ENCODE measurements at regions not wholly inside any gene's neighbourhood (a gene's known extent, or its start where the extent isn't known, plus 50 kb on each side); places are given as distances from the start of the nearest gene placed in this dataset.
"Not testable (repeated sequence)": the region's sequence is repeated elsewhere in the genome, so short reads cannot be mapped to it uniquely, and the experiment has no call there.

DNA sequence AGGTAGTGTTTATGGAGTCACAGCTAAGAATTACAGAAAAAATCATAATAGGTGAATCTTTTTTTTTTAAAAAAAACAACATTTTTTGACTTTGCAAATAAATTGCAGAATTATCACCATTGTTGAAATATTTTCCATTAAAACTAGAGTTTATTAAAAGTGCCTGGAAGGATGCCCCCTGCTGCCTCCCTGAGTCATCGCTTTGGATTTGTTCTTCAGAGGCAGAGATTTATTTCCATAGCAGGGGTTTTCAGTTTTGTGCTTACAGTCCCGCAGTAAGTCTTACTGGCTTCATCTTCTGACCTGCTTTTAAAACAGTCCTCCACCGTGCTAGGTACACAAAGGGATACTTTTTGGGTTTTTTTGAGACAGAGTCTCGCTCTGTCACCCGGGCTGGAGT is 244.9 kb upstream of the PLGLB2 start:
- not testable (repeated sequence) for H3K4me2 ChIP-seq (ENCODE audit: low read depth, low read length, poor library complexity, severe bottlenecking); H3K4me3 ChIP-seq (ENCODE audit: low read length); H2AFZ ChIP-seq (ENCODE audit: low read length); H3K9ac ChIP-seq (ENCODE audit: low read length); H3K27ac ChIP-seq (ENCODE audit: low read length); H3K9me2 ChIP-seq (replicated peaks; ENCODE audit: insufficient read depth, low read length); H3K27me3 ChIP-seq (ENCODE audit: low read length); H4K20me1 ChIP-seq (ENCODE audit: insufficient read depth, low read depth, low read length); H3K36me3 ChIP-seq (ENCODE audit: insufficient read depth, low read length); H3K9me3 ChIP-seq (ENCODE audit: low read length); DNase-seq
- H3K4me1 ChIP-seq (ENCODE audit: low read length), result peaks cover 33% of the 10 kb centered on the region
- H3K79me2 ChIP-seq (ENCODE audit: low read length), result peaks cover 24% of the 10 kb centered on the region

- Histone ChIP-seq H3K4me1 (ENCODE audit: low read length) (peaks cover 26% of the 10 kb centered on the region), H3K79me2 (ENCODE audit: low read length) (peaks cover 22% of the 10 kb centered on the region)
- H4K20me1 ChIP-seq (ENCODE audit: insufficient read depth, low read depth, low read length); H3K9me3 ChIP-seq (ENCODE audit: low read length); H2AFZ ChIP-seq (ENCODE audit: low read length); H3K9ac ChIP-seq (ENCODE audit: low read length); H3K27ac ChIP-seq (ENCODE audit: low read length); H3K9me2 ChIP-seq (replicated peaks; ENCODE audit: insufficient read depth, low read length); H3K27me3 ChIP-seq (ENCODE audit: low read length); H3K4me2 ChIP-seq (ENCODE audit: low read depth, low read length, poor library complexity, severe bottlenecking); H3K36me3 ChIP-seq (ENCODE audit: insufficient read depth, low read length); DNase-seq; H3K4me3 ChIP-seq (ENCODE audit: low read length): not testable (repeated sequence)
Measured at GRCh38 chr2:87505239-87505638, 242.6 kb upstream of the PLGLB2 start.

GRCh38 chr2:87505909-87506308 is 242.0 kb upstream of the PLGLB2 start:
- not testable (repeated sequence) for H3K9ac ChIP-seq (ENCODE audit: low read length); H3K36me3 ChIP-seq (ENCODE audit: insufficient read depth, low read length); H3K27me3 ChIP-seq (ENCODE audit: low read length); H2AFZ ChIP-seq (ENCODE audit: low read length); H3K9me2 ChIP-seq (replicated peaks; ENCODE audit: insufficient read depth, low read length); H4K20me1 ChIP-seq (ENCODE audit: insufficient read depth, low read depth, low read length); H3K9me3 ChIP-seq (ENCODE audit: low read length); H3K4me2 ChIP-seq (ENCODE audit: low read depth, low read length, poor library complexity, severe bottlenecking); H3K27ac ChIP-seq (ENCODE audit: low read length); H3K4me3 ChIP-seq (ENCODE audit: low read length); DNase-seq
- peaks cover 24% of the 10 kb centered on the region for H3K4me1 ChIP-seq (ENCODE audit: low read length)
- peaks cover 19% of the 10 kb centered on the region for H3K79me2 ChIP-seq (ENCODE audit: low read length)

DNA sequence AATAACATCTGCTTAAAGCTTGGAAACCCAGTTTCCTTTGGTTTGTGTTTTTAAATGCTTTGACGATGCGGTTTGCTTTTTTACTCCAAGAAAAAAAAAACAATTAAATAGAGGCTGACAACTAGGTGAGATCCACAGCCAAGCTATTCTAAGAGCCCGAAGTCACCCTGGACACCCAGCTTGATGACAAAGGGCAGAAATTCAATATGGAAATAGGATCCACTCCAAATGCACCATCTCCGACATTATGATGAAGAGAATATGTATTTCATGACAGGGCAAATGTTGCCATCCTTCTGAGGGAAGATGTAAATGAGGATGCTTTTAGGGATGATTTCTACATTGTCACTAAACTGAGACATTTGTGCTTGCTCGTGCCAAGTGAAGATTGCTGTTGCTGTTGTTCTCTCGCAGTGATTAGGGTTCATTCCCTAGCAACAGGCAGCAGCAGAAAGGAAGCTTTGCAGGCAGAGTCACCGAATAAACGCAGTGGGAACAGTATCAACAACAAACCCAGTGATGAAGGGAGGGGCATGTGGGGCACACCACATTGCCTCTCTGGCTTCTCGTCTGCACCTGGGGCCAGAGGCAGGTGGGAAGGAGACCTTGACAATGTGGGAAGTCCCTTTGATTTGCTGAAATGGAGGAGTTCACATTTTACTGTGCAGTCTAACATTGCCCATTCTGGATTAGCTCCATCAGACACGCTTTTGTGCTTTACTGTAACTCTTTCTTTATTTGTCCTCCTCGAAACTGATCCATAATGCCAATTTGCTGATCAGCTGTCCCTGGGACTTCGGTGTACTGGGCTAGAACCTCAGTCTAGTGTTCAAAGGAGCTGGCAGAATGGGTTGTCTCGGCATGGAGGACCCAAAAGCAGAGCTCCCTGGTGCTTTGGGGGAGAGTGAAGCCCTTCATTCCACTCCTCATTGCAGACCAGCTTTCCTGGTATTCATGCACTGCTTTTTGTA is 240.2 kb upstream of the PLGLB2 start:
- not testable (repeated sequence) for H3K4me3 ChIP-seq (ENCODE audit: low read length); H3K9ac ChIP-seq (ENCODE audit: low read length); H4K20me1 ChIP-seq (ENCODE audit: insufficient read depth, low read depth, low read length); DNase-seq; H3K9me2 ChIP-seq (replicated peaks; ENCODE audit: insufficient read depth, low read length); H3K36me3 ChIP-seq (ENCODE audit: insufficient read depth, low read length); H3K9me3 ChIP-seq (ENCODE audit: low read length); H2AFZ ChIP-seq (ENCODE audit: low read length); H3K27me3 ChIP-seq (ENCODE audit: low read length); H3K4me2 ChIP-seq (ENCODE audit: low read depth, low read length, poor library complexity, severe bottlenecking)
- Histone ChIP-seq H3K27ac (ENCODE audit: low read length) (peak overlapping the region; percentile 72), H3K79me2 (ENCODE audit: low read length) (peaks cover 19% of the 10 kb centered on the region), H3K4me1 (ENCODE audit: low read length) (peaks cover 27% of the 10 kb centered on the region)

GRCh38 chr2:87511195-87511778 is 236.6 kb upstream of the PLGLB2 start:
- H3K36me3 ChIP-seq (ENCODE audit: insufficient read depth, low read length); H3K9me3 ChIP-seq (ENCODE audit: low read length); H4K20me1 ChIP-seq (ENCODE audit: insufficient read depth, low read depth, low read length); H2AFZ ChIP-seq (ENCODE audit: low read length); H3K9ac ChIP-seq (ENCODE audit: low read length); H3K4me2 ChIP-seq (ENCODE audit: low read depth, low read length, poor library complexity, severe bottlenecking); H3K4me3 ChIP-seq (ENCODE audit: low read length); DNase-seq; H3K9me2 ChIP-seq (replicated peaks; ENCODE audit: insufficient read depth, low read length); H3K27me3 ChIP-seq (ENCODE audit: low read length): not testable (repeated sequence)
- Histone ChIP-seq H3K27ac (ENCODE audit: low read length) (peak overlapping the region; percentile 90), H3K4me1 (ENCODE audit: low read length) (peaks cover 48% of the 10 kb centered on the region), H3K79me2 (ENCODE audit: low read length) (peaks cover 24% of the 10 kb centered on the region)

GRCh38 chr2:87512864-87513530 is 234.9 kb upstream of the PLGLB2 start:
- H3K9me3 ChIP-seq (ENCODE audit: low read length); H4K20me1 ChIP-seq (ENCODE audit: insufficient read depth, low read depth, low read length); H3K9me2 ChIP-seq (replicated peaks; ENCODE audit: insufficient read depth, low read length); H2AFZ ChIP-seq (ENCODE audit: low read length); H3K27me3 ChIP-seq (ENCODE audit: low read length); DNase-seq; H3K36me3 ChIP-seq (ENCODE audit: insufficient read depth, low read length): not testable (repeated sequence)
- peaks cover 59% of the 10 kb centered on the region for H3K4me1 ChIP-seq (ENCODE audit: low read length)
- H3K79me2 ChIP-seq (ENCODE audit: low read length), result peaks cover 33% of the 10 kb centered on the region
- H3K9ac ChIP-seq (ENCODE audit: low read length), result peak overlapping the region; percentile 39
- H3K4me3 ChIP-seq (ENCODE audit: low read length), result 0 out of 2 replicates have a peak overlapping the region, but pooled peaks have one; percentile 30
- peak overlapping the region; percentile 80 for H3K27ac ChIP-seq (ENCODE audit: low read length)
- peak overlapping the region; percentile 58 for H3K4me2 ChIP-seq (ENCODE audit: low read depth, low read length, poor library complexity, severe bottlenecking)

DNA sequence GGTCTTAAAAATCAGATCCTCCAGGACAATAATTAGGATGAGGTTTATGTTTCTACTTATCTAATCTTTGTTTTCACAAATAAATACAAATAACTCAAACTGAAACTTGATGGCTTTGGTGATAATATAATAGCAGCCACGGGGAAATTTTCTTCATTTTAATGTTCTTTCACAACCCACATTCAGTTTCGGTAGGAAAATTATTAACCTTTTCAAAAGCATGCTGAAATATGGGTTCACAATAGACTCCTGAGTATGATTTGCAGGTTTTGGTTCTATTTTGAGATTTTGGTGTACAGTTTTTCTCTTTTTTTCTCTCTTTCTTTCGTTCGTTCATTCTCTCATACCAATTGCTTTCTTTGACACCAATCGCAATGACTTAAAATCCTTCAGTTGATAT is 233.9 kb upstream of the PLGLB2 start:
- not testable (repeated sequence) for H3K4me3 ChIP-seq (ENCODE audit: low read length); H3K9ac ChIP-seq (ENCODE audit: low read length); H3K9me2 ChIP-seq (replicated peaks; ENCODE audit: insufficient read depth, low read length); H3K36me3 ChIP-seq (ENCODE audit: insufficient read depth, low read length); H2AFZ ChIP-seq (ENCODE audit: low read length); H3K9me3 ChIP-seq (ENCODE audit: low read length); H3K27me3 ChIP-seq (ENCODE audit: low read length); DNase-seq; H4K20me1 ChIP-seq (ENCODE audit: insufficient read depth, low read depth, low read length)
- H3K4me1 ChIP-seq (ENCODE audit: low read length), result peaks cover 61% of the 10 kb centered on the region
- H3K79me2 ChIP-seq (ENCODE audit: low read length), result peaks cover 31% of the 10 kb centered on the region
- peak overlapping the region; percentile 76 for H3K27ac ChIP-seq (ENCODE audit: low read length)
- H3K4me2 ChIP-seq (ENCODE audit: low read depth, low read length, poor library complexity, severe bottlenecking), result peak overlapping the region; percentile 35

- DNase-seq; H3K9me2 ChIP-seq (replicated peaks; ENCODE audit: insufficient read depth, low read length); H2AFZ ChIP-seq (ENCODE audit: low read length); H3K27me3 ChIP-seq (ENCODE audit: low read length); H3K4me2 ChIP-seq (ENCODE audit: low read depth, low read length, poor library complexity, severe bottlenecking); H3K9me3 ChIP-seq (ENCODE audit: low read length); H4K20me1 ChIP-seq (ENCODE audit: insufficient read depth, low read depth, low read length); H3K36me3 ChIP-seq (ENCODE audit: insufficient read depth, low read length); H3K4me3 ChIP-seq (ENCODE audit: low read length): not testable (repeated sequence)
- Histone ChIP-seq H3K79me2 (ENCODE audit: low read length) (peaks cover 32% of the 10 kb centered on the region), H3K4me1 (ENCODE audit: low read length) (peaks cover 64% of the 10 kb centered on the region), H3K27ac (ENCODE audit: low read length) (peak overlapping the region; percentile 87), H3K9ac (ENCODE audit: low read length) (peak overlapping the region; percentile 55; the same call in 1 of the 2 replicates)
Measured at GRCh38 chr2:87514515-87514914, 233.4 kb upstream of the PLGLB2 start.

Data from Karpas-422 (cell line).